ENCODE measurements at regions not wholly inside any gene's neighbourhood (a gene's known extent, or its start where the extent isn't known, plus 50 kb on each side); places are given as distances from the start of the nearest gene placed in this dataset.
"Not testable (repeated sequence)": the region's sequence is repeated elsewhere in the genome, so short reads cannot be mapped to it uniquely, and the experiment has no call there.

GRCh38 chr5:2534251-2534650, 217.2 kb downstream of the IRX2 start:
- no peak for DNase-seq (ENCODE audit: low read depth)

- not testable (repeated sequence) for DNase-seq (ENCODE audit: low read depth)
These were observed 217.6 kb downstream of the IRX2 start for GRCh38 chr5:2533848-2534247.

DNA sequence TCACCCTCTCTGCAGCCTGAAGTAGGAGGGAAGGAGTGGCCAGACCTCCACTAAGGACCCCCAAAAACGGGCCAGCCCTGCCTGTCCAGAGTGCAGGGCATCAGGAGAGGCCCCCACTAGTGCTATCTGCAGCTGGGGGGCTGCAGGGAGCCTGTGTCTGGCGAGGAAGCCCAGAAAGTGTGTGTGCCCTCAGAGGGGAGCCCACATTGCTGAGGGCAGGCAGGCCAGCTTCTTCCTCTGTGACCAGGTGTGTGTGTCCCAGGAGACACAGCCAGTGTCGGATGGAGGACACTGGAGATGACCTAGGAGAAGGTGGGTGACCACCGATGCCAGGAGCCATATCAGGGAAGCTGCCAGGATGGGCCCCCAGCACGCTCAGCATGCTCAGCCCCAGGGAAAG, 218.7 kb downstream of the IRX2 start:
- no peak for DNase-seq (ENCODE audit: low read depth)

- no peak for DNase-seq (ENCODE audit: low read depth)
These were observed 220.2 kb downstream of the IRX2 start for GRCh38 chr5:2531318-2531717.

DNA sequence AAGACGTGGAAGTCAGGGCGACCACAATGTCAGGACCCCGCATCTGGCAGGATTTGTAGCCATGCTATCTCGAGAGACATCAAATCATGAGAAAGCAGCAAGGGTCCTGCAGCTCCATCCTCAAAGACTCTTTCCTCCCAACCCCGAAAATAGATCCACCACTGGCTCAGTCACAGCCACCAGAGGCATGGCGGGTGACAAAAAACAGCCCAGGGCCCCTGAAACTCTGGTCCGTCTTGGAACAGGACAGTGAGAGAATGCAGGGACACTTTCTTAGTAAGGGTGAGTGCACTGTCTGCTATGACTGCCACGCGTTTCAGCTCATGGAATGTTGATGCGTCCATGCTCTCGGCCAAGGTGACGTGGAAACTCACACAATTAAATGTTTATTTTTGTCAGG, 220.9 kb downstream of the IRX2 start:
- DNase-seq (ENCODE audit: low read depth): no peak

DNA sequence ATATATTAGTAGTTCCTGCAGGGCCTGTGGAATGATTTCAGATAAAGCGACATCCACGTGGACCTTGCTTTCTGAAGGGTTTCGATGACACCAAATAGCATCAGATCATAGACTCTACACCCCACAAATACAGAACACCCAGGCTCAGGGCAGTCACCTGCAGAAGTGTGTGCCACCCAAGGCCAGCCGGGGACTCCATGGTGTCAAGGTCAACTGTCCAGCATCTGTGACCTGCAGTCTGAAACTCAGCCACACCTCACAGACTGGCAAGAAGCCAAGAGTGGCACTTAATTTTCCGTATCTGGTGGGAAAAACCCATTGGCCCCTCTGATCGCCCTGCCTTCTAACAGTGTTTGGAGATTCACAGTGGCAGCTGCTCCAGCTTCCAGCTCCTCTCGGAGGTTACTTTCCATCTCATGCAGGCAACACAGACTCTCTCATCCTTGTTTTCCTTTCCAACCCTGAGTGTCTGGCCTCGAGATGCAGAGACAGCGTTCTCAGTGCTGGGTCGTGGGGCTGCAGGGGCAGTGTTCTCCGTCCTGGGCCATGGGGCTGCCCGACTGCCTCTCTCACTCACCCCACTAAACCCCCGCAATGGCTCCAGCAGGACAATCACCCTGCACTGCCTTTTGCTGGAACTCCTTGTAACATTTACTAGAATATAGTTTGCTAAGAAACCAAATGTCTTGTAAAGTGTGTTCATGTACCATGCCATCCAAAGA, 221.9 kb downstream of the IRX2 start:
- DNase-seq (ENCODE audit: low read depth): no peak

DNA sequence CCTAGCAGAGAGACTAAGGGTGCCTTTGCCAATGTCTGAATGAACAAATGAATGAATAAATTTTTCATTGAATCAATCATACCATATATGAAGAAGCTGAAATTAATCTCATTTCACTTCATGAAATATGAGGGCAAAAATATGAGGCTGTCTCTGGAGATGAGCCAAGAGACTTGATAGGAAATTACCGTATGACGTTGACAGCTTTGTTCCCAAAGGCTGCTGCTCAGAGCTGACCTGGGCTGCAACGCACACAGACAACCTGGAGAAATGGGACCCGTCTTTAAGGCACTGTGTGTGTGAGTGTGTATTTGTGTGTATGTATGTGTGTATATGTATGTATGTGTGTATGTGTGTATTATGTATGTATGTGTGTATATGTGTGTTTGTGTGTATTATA, 226.1 kb downstream of the IRX2 start:
- no peak for DNase-seq (ENCODE audit: low read depth)

- no peak for DNase-seq (ENCODE audit: low read depth)
These were observed 226.9 kb downstream of the IRX2 start for GRCh38 chr5:2524620-2525019.

DNA sequence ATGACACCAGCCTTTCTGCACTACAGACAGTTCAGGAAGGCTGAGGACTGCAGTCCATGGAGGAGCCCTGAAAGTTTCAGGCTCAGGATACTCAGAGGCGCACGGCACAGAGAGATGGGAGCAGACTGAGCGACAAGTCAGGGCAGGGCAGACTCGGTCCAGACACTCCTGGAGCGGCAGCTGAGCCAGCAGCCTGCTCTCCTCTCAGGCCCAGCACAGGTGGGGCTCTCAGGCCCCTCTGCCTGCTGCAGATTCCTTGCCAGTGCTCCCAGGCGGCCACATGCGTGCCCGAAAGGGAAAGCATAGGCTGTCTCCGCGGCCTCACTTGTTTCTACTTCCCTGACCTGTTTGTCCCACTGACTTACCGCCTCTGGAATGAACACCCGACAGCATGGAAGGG, 228.3 kb downstream of the IRX2 start:
- no peak for DNase-seq (ENCODE audit: low read depth)

DNA sequence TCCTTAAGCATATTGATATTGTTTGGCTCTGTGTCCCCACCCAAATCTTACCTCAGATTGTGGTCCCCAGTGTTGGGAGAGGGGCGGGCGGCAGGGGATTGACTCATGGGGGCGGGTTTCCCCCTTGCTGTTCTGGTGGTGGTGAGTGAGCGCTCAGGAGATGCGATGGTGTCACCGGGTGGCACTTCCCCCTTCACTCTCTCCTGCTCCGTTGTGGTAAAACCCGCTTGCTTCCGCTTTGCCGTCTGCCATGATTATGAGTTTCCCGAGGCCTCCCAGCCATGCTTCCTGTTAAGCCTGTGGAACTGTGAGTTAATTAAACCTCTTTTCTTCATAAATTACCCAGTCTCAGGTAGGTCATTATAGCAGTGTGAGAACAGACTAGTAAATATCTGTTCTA, 229.1 kb downstream of the IRX2 start:
- no peak for DNase-seq (ENCODE audit: low read depth)

- DNase-seq (ENCODE audit: low read depth): no peak
These were observed 232.3 kb downstream of the IRX2 start for GRCh38 chr5:2519153-2519552.

GRCh38 chr5:2517451-2517850, 234.0 kb downstream of the IRX2 start:
- DNase-seq (ENCODE audit: low read depth): no peak

DNA sequence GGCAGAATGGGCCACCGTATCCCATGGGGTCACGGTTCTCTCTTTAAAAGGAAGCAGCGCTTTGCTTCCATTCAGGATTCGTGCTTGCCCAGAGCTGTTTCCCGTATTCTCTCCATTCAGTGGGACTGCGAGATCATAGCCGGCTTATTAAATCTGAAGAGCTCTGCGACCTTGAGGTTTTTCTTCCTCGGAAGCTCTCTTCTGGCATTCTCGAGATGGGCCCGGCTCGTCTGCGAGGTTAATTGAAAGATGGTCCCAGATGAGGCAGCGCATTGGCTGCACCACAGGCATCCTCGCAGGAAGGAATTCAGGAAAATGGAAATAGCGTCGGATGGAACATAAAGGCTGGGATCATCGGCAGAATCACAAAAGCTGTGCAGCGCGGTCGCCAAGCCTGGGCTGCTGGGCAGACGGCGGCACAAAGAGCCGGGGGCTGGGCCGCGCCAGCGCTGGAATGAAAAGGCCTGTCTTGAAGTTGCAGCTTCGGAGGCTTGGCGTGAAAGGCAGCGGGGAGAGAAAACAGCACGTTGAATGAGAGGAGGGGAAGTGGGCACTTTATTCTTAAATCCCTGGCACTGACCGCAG, 236.2 kb downstream of the IRX2 start:
- DNase-seq (ENCODE audit: low read depth): no peak

DNA sequence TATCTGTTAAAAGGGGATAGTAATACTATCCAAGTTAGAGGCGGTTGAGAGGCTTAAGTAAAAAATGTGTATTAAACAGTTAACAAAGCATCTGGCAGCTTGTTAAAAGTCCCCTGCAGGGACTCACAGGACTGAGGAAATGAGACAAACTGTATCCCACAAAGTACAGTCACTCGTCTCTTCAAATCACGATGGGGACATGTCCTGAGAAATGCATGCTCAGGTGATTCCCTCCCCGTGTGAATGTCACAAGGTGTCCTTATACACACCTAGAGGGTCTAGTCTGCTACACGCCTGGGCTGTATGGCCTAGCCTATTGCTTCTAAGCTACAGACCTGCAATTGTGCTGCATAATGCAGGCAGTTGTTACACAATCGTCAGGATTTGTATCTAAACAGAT, 237.0 kb downstream of the IRX2 start:
- DNase-seq (ENCODE audit: low read depth): no peak

DNA sequence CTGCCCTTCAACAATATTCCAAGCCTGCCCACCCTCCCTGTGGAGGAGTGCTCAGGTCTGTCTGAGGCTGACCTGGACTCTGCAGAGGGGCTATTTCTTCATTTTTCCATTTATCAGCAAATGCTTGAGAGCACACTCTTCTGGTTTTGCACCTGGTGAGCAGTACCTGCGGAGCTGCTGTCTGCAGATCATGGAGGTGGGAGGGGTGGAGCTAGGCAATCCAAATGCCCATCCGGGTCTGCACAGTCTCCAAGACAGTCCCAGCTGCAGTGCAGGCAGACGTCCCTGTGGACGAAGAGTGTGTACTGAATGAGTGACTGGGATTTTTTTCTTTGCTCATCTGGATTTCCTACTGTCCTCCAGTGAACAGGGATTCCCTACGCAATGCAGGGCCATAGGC, 239.8 kb downstream of the IRX2 start:
- DNase-seq (ENCODE audit: low read depth): no peak

GRCh38 chr5:2511126-2511525, 240.4 kb downstream of the IRX2 start:
- no peak for DNase-seq (ENCODE audit: low read depth)

- DNase-seq (ENCODE audit: low read depth): no peak
These were observed 241.9 kb downstream of the IRX2 start for GRCh38 chr5:2509527-2509926.

DNA sequence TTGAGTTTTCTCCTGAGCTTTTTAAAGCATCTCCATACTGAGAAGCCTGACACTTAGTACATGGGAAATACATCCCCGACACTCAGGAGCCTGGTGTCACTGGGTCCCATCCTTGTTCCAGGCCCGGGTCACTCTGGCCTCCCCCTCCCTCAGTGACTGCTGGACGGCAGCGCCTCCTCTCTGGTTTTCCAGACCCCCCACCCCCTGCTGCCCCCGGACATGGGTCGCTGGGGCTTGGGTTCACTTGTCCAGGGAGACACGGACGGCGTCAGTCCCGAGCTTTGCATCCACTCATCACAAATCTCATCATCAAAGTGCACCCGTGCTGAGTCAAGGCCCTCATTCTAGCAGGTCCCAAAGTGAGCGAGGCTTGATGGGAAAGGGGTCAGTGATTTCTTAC, 243.0 kb downstream of the IRX2 start:
- no peak for DNase-seq (ENCODE audit: low read depth)

DNA sequence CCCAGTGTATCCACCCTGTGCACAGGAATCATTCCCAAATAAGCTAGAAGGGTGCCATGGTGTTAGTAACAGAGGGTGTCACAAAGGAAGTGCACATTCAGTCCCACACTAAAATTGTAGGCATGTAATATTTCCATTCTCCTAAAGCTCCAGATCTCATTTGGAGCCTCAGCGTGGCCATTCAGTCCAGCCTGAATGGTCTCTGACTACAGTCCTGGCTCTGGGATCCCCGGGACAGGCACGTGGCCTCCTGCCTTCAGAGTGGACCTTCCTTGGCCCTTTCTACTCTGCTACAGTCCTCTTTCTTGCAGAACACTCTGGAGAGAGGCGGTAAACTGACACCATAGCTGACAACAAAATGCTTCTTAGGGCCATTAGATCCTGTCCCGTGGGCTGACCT, 243.9 kb downstream of the IRX2 start:
- DNase-seq (ENCODE audit: low read depth): no peak

- no peak for DNase-seq (ENCODE audit: low read depth)
These were observed 244.9 kb downstream of the IRX2 start for GRCh38 chr5:2506603-2507002.

DNA sequence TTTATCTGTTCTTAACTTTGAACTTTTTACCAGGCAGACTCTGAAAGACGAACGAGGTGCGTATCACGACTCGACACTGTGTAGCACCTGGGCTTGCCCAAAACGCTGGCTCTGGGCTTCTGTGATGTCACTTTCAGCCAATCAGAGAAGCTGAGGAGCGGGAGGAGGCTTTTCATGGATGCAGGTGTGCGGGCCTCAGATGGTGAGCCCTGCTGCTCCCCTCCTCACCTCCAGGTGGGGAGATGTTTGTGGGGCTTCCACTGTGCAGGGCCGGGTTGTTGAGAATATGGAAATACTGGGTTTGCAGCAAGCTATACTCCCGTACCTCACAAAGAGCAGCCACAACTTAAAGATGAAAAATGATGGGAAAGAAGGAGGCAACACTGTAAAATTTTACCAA, 246.3 kb downstream of the IRX2 start:
- DNase-seq (ENCODE audit: low read depth): no peak

DNA sequence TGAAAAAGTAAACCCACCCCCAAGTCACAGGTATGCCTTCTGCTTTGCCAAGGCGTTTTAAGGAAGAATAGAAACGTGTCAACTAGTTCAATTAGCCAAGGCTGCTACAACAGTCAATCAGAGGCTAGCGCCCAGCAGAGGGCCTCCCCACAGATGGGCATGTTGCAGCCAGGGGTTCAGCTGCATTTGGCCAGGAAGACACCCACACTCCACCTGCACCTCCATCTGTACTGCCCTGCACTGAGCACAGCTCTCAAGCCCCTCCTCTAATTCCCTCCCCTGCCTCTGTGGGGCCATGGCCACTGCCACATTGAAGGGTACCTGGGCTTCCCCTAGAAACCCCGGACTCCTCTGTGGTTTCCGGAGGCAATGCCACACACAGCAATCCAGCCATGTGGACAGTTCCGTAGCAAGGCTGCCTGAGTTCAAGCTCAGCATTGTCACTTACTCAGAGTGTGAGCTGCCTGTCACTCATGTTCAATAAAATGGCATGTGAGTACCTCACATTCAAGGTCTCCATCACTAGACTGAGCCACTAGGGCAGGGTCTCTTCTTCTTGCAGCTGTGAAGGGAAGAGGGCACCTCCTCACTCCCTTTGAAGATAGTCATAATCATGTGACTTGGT, 248.4 kb downstream of the IRX2 start:
- no peak for DNase-seq (ENCODE audit: low read depth)

- DNase-seq (ENCODE audit: low read depth): no peak
These were observed 251.6 kb downstream of the IRX2 start for GRCh38 chr5:2499917-2500316.

Data from myocyte (in vitro differentiated cells).